NCI-H1092 treated with DMSO at 0.1 percent for 48 hours (cell line): ENCODE measurements at regions not wholly inside any gene's neighbourhood (a gene's known extent, or its start where the extent isn't known, plus 50 kb on each side); places are given as distances from the start of the nearest gene placed in this dataset.
"Not testable (repeated sequence)": the region's sequence is repeated elsewhere in the genome, so short reads cannot be mapped to it uniquely, and the experiment has no call there.

Experiments
- DNase-seq: peaks from one replicate; lab custom pipeline; 2025; lab: John Stamatoyannopoulos, UW

- no peak for DNase-seq
These were observed 64.3 kb upstream of the SGO1 start for GRCh38 chr3:20250314-20250713.

GRCh38 chr3:20246662-20247061 lies 60.7 kb upstream of the SGO1 start:
- DNase-seq = no peak

GRCh38 chr3:20245781-20246180 lies 59.8 kb upstream of the SGO1 start:
- no peak for DNase-seq

DNA sequence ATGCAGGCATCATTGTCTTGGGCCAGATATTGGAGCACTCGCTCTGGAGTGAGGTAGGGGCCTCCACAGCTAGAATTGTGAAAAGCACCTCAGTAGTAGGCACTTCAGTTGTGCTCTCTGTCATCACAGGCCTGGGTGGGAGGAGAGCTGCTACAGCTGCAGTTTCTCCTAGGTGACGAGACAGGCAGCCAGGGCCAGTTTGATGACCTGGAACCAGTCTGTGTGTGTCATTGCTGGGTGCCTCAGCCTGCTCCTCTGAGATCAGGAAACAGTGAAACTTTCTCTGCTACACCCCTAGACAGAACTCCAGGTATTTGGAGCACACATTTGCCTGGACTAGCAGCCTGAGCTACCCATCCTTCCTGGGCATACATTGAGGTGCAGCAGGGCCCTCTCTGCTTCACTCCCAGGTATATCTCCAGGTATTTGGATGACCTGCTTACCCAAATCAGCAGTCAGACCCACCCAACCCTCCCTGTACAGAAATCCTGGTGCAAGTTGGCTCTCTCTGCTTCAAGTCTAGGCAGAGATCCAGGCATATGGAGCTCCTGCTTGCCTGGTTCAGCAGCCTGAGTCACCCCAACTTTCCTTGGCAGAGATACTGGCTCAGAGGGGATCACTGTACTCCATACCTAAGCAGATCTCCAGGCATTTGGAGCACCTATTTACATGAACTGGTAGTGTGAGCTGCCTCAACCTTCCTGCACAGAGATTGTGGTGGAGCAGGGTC lies 54.3 kb upstream of the SGO1 start:
- no peak for DNase-seq

GRCh38 chr3:20238199-20238598 lies 52.2 kb upstream of the SGO1 start:
- not testable (repeated sequence) for DNase-seq

- no peak for DNase-seq
These were observed 50.6 kb upstream of the SGO1 start for GRCh38 chr3:20236603-20237002.
